NCI-H748 treated with DMSO at 0.1 percent for 48 hours (cell line): ENCODE measurements at regions not wholly inside any gene's neighbourhood (a gene's known extent, or its start where the extent isn't known, plus 50 kb on each side); places are given as distances from the start of the nearest gene placed in this dataset.

Source experiments
- DNase-seq: peaks from one replicate; lab custom pipeline; 2025; lab: John Stamatoyannopoulos, UW

GRCh38 chr2:65536596-65536995 lies 104.2 kb upstream of the SPRED2 start:
- no peak for DNase-seq

GRCh38 chr2:65532937-65533336 lies 100.5 kb upstream of the SPRED2 start:
- DNase-seq, result no peak

GRCh38 chr2:65532326-65532725 lies 99.9 kb upstream of the SPRED2 start:
- no peak for DNase-seq

- no peak for DNase-seq
These were observed 98.3 kb upstream of the SPRED2 start for GRCh38 chr2:65530547-65531320.

- no peak for DNase-seq
These were observed 97.0 kb upstream of the SPRED2 start for GRCh38 chr2:65529419-65529818.

- DNase-seq, result no peak
These were observed 95.8 kb upstream of the SPRED2 start for GRCh38 chr2:65528241-65528574.

- DNase-seq, result no peak
These were observed 95.2 kb upstream of the SPRED2 start for GRCh38 chr2:65527451-65528240.

- DNase-seq, result no peak
These were observed 93.3 kb upstream of the SPRED2 start for GRCh38 chr2:65525616-65526231.

GRCh38 chr2:65522922-65523321 lies 90.5 kb upstream of the SPRED2 start:
- no peak for DNase-seq

- no peak for DNase-seq
These were observed 86.4 kb upstream of the SPRED2 start for GRCh38 chr2:65518751-65519150.

- no peak for DNase-seq
These were observed 82.3 kb upstream of the SPRED2 start for GRCh38 chr2:65514555-65515195.

GRCh38 chr2:65512783-65513182 lies 80.4 kb upstream of the SPRED2 start:
- no peak for DNase-seq

GRCh38 chr2:65511306-65511705 lies 78.9 kb upstream of the SPRED2 start:
- no peak for DNase-seq

- DNase-seq, result no peak
These were observed 75.8 kb upstream of the SPRED2 start for GRCh38 chr2:65508225-65508624.

GRCh38 chr2:65507102-65508069 lies 75.0 kb upstream of the SPRED2 start:
- no peak for DNase-seq

GRCh38 chr2:65504814-65505697 lies 72.7 kb upstream of the SPRED2 start:
- DNase-seq, result no peak

GRCh38 chr2:65504201-65504600 lies 71.8 kb upstream of the SPRED2 start:
- no peak for DNase-seq

GRCh38 chr2:65503746-65504145 lies 71.3 kb upstream of the SPRED2 start:
- DNase-seq, result no peak

GRCh38 chr2:65501836-65502235 lies 69.4 kb upstream of the SPRED2 start:
- no peak for DNase-seq

- no peak for DNase-seq
These were observed 68.7 kb upstream of the SPRED2 start for GRCh38 chr2:65501074-65501473.
